Endothelial cell of umbilical vein (primary cell): ENCODE measurements at regions not wholly inside any gene's neighbourhood (a gene's known extent, or its start where the extent isn't known, plus 50 kb on each side); places are given as distances from the start of the nearest gene placed in this dataset.

ENCODE experiments used
- BruUV-seq: library from RNA; stranded (reverse); fragments of 400-500 nt; replicated peaks from 2 replicates; lab custom pipeline; 2021; lab: Mats Ljungman, UMichigan
- CTCF ChIA-PET: fragments of 300-600, 350-600 bp; sonication (Branson Sonifier 250); formaldehyde crosslinking; loops from one replicate; lab custom pipeline; 2021; ENCODE audit warnings: antibody characterized with exemption, inconsistent platforms; lab: Charles Lee
- POLR2A ChIA-PET: fragments of 300-600, 350-600 bp; sonication (Branson Sonifier 250); formaldehyde crosslinking; loops from one replicate; lab custom pipeline; 2021; ENCODE audit warnings: antibody characterized with exemption, inconsistent platforms; lab: Charles Lee
- DNase-seq: peaks from one replicate; pipeline ENCODE4 v3.0.0-alpha.2; 2011; ENCODE audit warnings: low read depth, low spot score
- FAIRE-seq: peaks from 2 replicates; lab custom pipeline; 2011; peaks lifted over from hg19 to GRCh38; lab: Jason Lieb, UNC
- H2AFZ ChIP-seq: 2 replicates; pipeline ENCODE4 v1.6.0; 2012; ENCODE audit warnings: low read depth, low read length, control low read depth, inconsistent platforms
- H3K27ac ChIP-seq: 2 replicates; pipeline ENCODE4 v1.5.1; 2011; ENCODE audit warnings: low read depth, mild to moderate bottlenecking, control low read depth, low read length, moderate library complexity; ENCODE audit not compliant: insufficient read depth
- H3K27me3 ChIP-seq, 2 experiments: 2 replicates each; pipeline versions ENCODE4 v1.6.0 to v1.6.1; 2011; ENCODE audit warnings: low read length in 2 of 2, mixed read lengths in 1 of 2; ENCODE audit not compliant: control insufficient read depth in 2 of 2, insufficient read depth in 2 of 2
- H3K36me3 ChIP-seq, 2 experiments: 2 replicates in 1 of 2; 3 replicates in 1 of 2; pipeline ENCODE4 v1.5.1; 2011; ENCODE audit warnings: low read length in 2 of 2, mild to moderate bottlenecking in 1 of 2, moderate library complexity in 1 of 2; ENCODE audit not compliant: control insufficient read depth in 2 of 2, insufficient read depth in 2 of 2; ENCODE audit errors: extremely low read depth in 1 of 2
- H3K4me1 ChIP-seq: 3 replicates; pipeline ENCODE4 v1.5.1; 2011; ENCODE audit warnings: mild to moderate bottlenecking, low read length; ENCODE audit not compliant: control insufficient read depth, insufficient read depth; ENCODE audit errors: extremely low read depth
- H3K4me2 ChIP-seq: 2 replicates; pipeline ENCODE4 v1.6.1; 2011; ENCODE audit warnings: low read length, control low read depth, mixed read lengths; ENCODE audit not compliant: insufficient read depth
- H3K4me3 ChIP-seq, 3 experiments: fragments of 200-600 bp in 1 of 3; sonication (generic), shearing (Covaris generic) in 1 of 3; replicated peaks in 1 of 3; 2 replicates each; pipeline ENCODE4 v1.5.1; 2011 to 2016; ENCODE audit warnings: control low read depth in 3 of 3, low read length in 3 of 3, mild to moderate bottlenecking in 2 of 3, inconsistent platforms in 1 of 3, low read depth in 1 of 3, moderate library complexity in 1 of 3; ENCODE audit not compliant: insufficient read depth in 1 of 3
- H3K79me2 ChIP-seq: 2 replicates; pipeline ENCODE4 v1.6.0; 2012; ENCODE audit warnings: low read length, inconsistent platforms; ENCODE audit not compliant: control insufficient read depth, insufficient read depth
- H3K9ac ChIP-seq: replicated peaks from 2 replicates; pipeline ENCODE3; 2011; ENCODE audit warnings: low read length, control low read depth; ENCODE audit not compliant: insufficient read depth; ENCODE audit errors: extremely low read depth
- H3K9me1 ChIP-seq: replicated peaks from 3 replicates; pipeline ENCODE4 v1.6.0; 2011; ENCODE audit warnings: mild to moderate bottlenecking, low read length; ENCODE audit not compliant: control insufficient read depth, insufficient read depth; ENCODE audit errors: extremely low read depth
- H3K9me3 ChIP-seq: replicated peaks from 2 replicates; pipeline ENCODE4 v1.5.1; 2012; ENCODE audit warnings: low read length, inconsistent platforms; ENCODE audit not compliant: control insufficient read depth, insufficient read depth
- H4K20me1 ChIP-seq: replicated peaks from 2 replicates; pipeline ENCODE3; 2011; ENCODE audit warnings: mild to moderate bottlenecking, low read length; ENCODE audit not compliant: control insufficient read depth, insufficient read depth; ENCODE audit errors: extremely low read depth
- CTCF ChIP-seq, 2 donors: IDR thresholded peaks; 1 replicate in 1 of 2; 2 replicates in 1 of 2; pipeline ENCODE4 v1.5.1; 2011; ENCODE audit warnings: low read length in 2 of 2, mild to moderate bottlenecking in 2 of 2, moderate library complexity in 2 of 2, control low read depth in 1 of 2, inconsistent platforms in 1 of 2, low read depth in 1 of 2; ENCODE audit not compliant: insufficient read depth in 1 of 2; ENCODE audit errors: extremely low read depth in 1 of 2
- EZH2 ChIP-seq: IDR thresholded peaks from 2 replicates; pipeline ENCODE4 v1.6.1; 2012; ENCODE audit warnings: borderline replicate concordance, low read depth, mild to moderate bottlenecking, moderate library complexity, low read length, inconsistent platforms; ENCODE audit not compliant: severe bottlenecking
- FOS ChIP-seq: IDR thresholded peaks from 2 replicates; pipeline ENCODE4 v1.6.1; 2011; ENCODE audit warnings: mild to moderate bottlenecking, low read length, moderate library complexity, borderline replicate concordance; ENCODE audit not compliant: insufficient read depth
- GATA2 ChIP-seq: IDR thresholded peaks from 2 replicates; pipeline ENCODE4 v1.7.0; 2011; ENCODE audit warnings: low read depth, mild to moderate bottlenecking, moderate library complexity, mixed read lengths, low read length; ENCODE audit not compliant: insufficient read length, insufficient read depth
- JUN ChIP-seq: IDR thresholded peaks from 2 replicates; pipeline ENCODE4 v1.6.1; 2011; ENCODE audit warnings: borderline replicate concordance, low read depth; ENCODE audit not compliant: insufficient read length, insufficient read depth
- MAX ChIP-seq: IDR thresholded peaks from 2 replicates; pipeline ENCODE4 v1.6.1; 2011; ENCODE audit not compliant: insufficient read depth, insufficient read length
- MYC ChIP-seq: IDR thresholded peaks from one replicate; pipeline ENCODE4 v1.6.1; 2011; ENCODE audit warnings: mild to moderate bottlenecking, low read depth, low read length
- POLR2A ChIP-seq: IDR thresholded peaks from 2 replicates; pipeline ENCODE4 v1.6.1; 2012; ENCODE audit warnings: low read depth, mild to moderate bottlenecking, control low read depth, low read length
- POLR2AphosphoS5 ChIP-seq: IDR thresholded peaks from 2 replicates; pipeline ENCODE4 v1.6.1; 2012; ENCODE audit warnings: low read depth, mild to moderate bottlenecking, control low read depth, low read length, moderate library complexity; ENCODE audit not compliant: insufficient read depth
- dilution Hi-C: fragments of 300-500 bp; cut with MboI; formaldehyde crosslinking; loops from one replicate; pipeline ENCODE4 v1.15.0; 2019; ENCODE audit warnings: low sequenced_read_pairs; ENCODE audit not compliant: extremely low pct_ligation_motif_present
- intact Hi-C: fragments of 100-400 bp; cut with micrococcal nuclease; formaldehyde crosslinking; loops from one replicate; pipeline ENCODE4 v1.10.0; 2022

- Histone ChIP-seq H3K9ac (no peak overlapping the region), H3K4me3 (no peak overlapping the region), H3K9me3 (no peaks in the 10 kb centered on the region), H3K4me2 (no peak overlapping the region), H3K79me2 (no peaks in the 10 kb centered on the region), H3K4me1 (no peaks in the 10 kb centered on the region), H3K9me1 (no peaks in the 10 kb centered on the region), H3K36me3 (no peaks in the 10 kb centered on the region), H4K20me1 (no peaks in the 10 kb centered on the region), H3K27me3 (no peaks in the 10 kb centered on the region), H2AFZ (no peak overlapping the region), H3K27ac (no peak overlapping the region)
- TF ChIP-seq POLR2A, result no peak
- TF ChIP-seq MYC, result no peak
- no peak for TF ChIP-seq MAX
- no peak for TF ChIP-seq JUN
- TF ChIP-seq GATA2, result no peak
- TF ChIP-seq FOS, result no peak
- no peak for TF ChIP-seq POLR2AphosphoS5
- no peak for TF ChIP-seq EZH2
- TF ChIP-seq CTCF (IDR thresholded peaks at IDR 0.05; ENCODE audit: extremely low read depth in 1 of 2, insufficient read depth in 1 of 2, low read depth in 1 of 2, low read length in 2 of 2), result no peak
- dilution Hi-C loops, result no loop called here
- DNase-seq (no peak), FAIRE-seq (no peak)
- no TSS peak for BruUV-seq
- ChIA-PET CTCF (interaction anchor here (1.0 kb wide), 1 partner anchor 13 kb away, joined by 3 read pairs; no protein-coding TSS in a partner anchor), POLR2A (no interaction called here)
- intact Hi-C loops, result no loop called here
Measured at GRCh38 chr20:6852478-6852877, 85.0 kb downstream of the BMP2 start.
